GM19193 (cell line): ENCODE measurements at regions not wholly inside any gene's neighbourhood (a gene's known extent, or its start where the extent isn't known, plus 50 kb on each side); places are given as distances from the start of the nearest gene placed in this dataset.

Experiments
- POLR2A ChIP-seq: IDR thresholded peaks from 4 replicates; pipeline ENCODE4 v1.6.1; 2011; ENCODE audit not compliant: insufficient read depth, insufficient read length; ENCODE audit errors: extremely low read depth

GRCh38 chr6:165056292-165056691, 253.1 kb downstream of the C6orf118 start:
- no peak for TF ChIP-seq POLR2A

GRCh38 chr6:165055231-165055630, 254.2 kb downstream of the C6orf118 start:
- TF ChIP-seq POLR2A: no peak

- TF ChIP-seq POLR2A: no peak
Observed at GRCh38 chr6:165052561-165053480, 256.6 kb downstream of the C6orf118 start.

GRCh38 chr6:165049362-165049761, 260.0 kb downstream of the C6orf118 start:
- TF ChIP-seq POLR2A: no peak

- no peak for TF ChIP-seq POLR2A
Observed at GRCh38 chr6:165047952-165048351, 261.5 kb downstream of the C6orf118 start.

- no peak for TF ChIP-seq POLR2A
Observed at GRCh38 chr6:165045631-165046030, 263.8 kb downstream of the C6orf118 start.

GRCh38 chr6:165042912-165043311, 266.5 kb downstream of the C6orf118 start:
- TF ChIP-seq POLR2A: no peak

GRCh38 chr6:165040440-165040839, 269.0 kb downstream of the C6orf118 start:
- TF ChIP-seq POLR2A: no peak

GRCh38 chr6:165034271-165034741, 275.1 kb downstream of the C6orf118 start:
- TF ChIP-seq POLR2A: no peak

GRCh38 chr6:165031502-165031901, 277.9 kb downstream of the C6orf118 start:
- no peak for TF ChIP-seq POLR2A

- TF ChIP-seq POLR2A: no peak
Observed at GRCh38 chr6:165025040-165025439, 284.4 kb downstream of the C6orf118 start.

GRCh38 chr6:165019681-165020080, 289.7 kb downstream of the C6orf118 start:
- TF ChIP-seq POLR2A: no peak

GRCh38 chr6:165015676-165016075, 293.7 kb downstream of the C6orf118 start:
- no peak for TF ChIP-seq POLR2A

- no peak for TF ChIP-seq POLR2A
Observed at GRCh38 chr6:165013701-165014100, 295.7 kb downstream of the C6orf118 start.

GRCh38 chr6:165012183-165012582, 297.2 kb downstream of the C6orf118 start:
- no peak for TF ChIP-seq POLR2A
